Astrocyte of the cerebellum (primary cell): ENCODE measurements at regions not wholly inside any gene's neighbourhood (a gene's known extent, or its start where the extent isn't known, plus 50 kb on each side); places are given as distances from the start of the nearest gene placed in this dataset.
"Not testable (repeated sequence)": the region's sequence is repeated elsewhere in the genome, so short reads cannot be mapped to it uniquely, and the experiment has no call there.

Experiments
- DNase-seq: peaks from one replicate; pipeline ENCODE4 v3.0.0-alpha.2; 2011; ENCODE audit warnings: low read depth
- H3K4me3 ChIP-seq: 2 replicates; pipeline ENCODE4 v1.5.1; 2011; ENCODE audit warnings: mild to moderate bottlenecking, low read depth, low read length, moderate library complexity
- CTCF ChIP-seq: IDR thresholded peaks from 2 replicates; pipeline ENCODE4 v1.5.1; 2012; ENCODE audit warnings: low read length, low read depth, moderate library complexity, mild to moderate bottlenecking; ENCODE audit errors: missing control alignments
- in situ Hi-C: cut with HindIII; loops from 2 replicates; pipeline ENCODE4 v1.10.0; 2017; ENCODE audit warnings: low sequenced_read_pairs

DNA sequence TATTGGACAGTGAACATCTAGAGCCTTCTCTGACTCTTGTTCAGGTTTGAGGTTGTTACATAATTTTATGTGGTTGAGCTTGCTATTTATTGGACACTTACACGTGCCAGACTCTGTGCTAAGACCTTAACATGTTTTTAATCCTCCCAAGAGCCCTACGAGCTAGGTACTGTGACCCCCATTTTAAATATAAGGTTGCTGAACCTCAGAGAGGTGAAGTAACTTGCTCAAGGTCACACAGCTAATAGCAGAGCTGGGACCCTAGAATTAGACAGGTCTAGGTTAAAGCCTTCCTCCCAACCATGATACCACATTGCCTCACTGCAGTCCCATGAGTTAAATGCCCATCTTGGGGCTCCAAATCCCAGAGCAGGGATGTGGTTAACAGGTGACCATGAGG, 135.7 kb upstream of the PITX1 start:
- TF ChIP-seq CTCF = no peak
- no peak overlapping the region for H3K4me3 ChIP-seq
- in situ Hi-C loops = no loop called here
- DNase-seq = no peak

GRCh38 chr5:135167634-135168033, 133.6 kb upstream of the PITX1 start:
- H3K4me3 ChIP-seq = no peak overlapping the region
- in situ Hi-C loops = no loop called here
- TF ChIP-seq CTCF = no peak
- DNase-seq = no peak

- H3K4me3 ChIP-seq, in situ Hi-C loops, DNase-seq: not testable (repeated sequence)
These were observed 131.0 kb upstream of the PITX1 start for GRCh38 chr5:135164873-135165614.

- TF ChIP-seq CTCF = no peak
- in situ Hi-C loops = no loop called here
- DNase-seq = no peak
- H3K4me3 ChIP-seq = no peak overlapping the region
These were observed 129.9 kb upstream of the PITX1 start for GRCh38 chr5:135163964-135164363.

- in situ Hi-C loops = no loop called here
- DNase-seq = no peak
- H3K4me3 ChIP-seq = no peak overlapping the region
- no peak for TF ChIP-seq CTCF
These were observed 129.4 kb upstream of the PITX1 start for GRCh38 chr5:135163391-135163790.

GRCh38 chr5:135162661-135163265, 128.7 kb upstream of the PITX1 start:
- H3K4me3 ChIP-seq = no peak overlapping the region

More at GRCh38 chr5:135162661-135163265, 128.7 kb upstream of the PITX1 start:
- in situ Hi-C loops = no loop called here
- no peak for DNase-seq
- no peak for TF ChIP-seq CTCF
